BJ (cell line): ENCODE measurements at regions not wholly inside any gene's neighbourhood (a gene's known extent, or its start where the extent isn't known, plus 50 kb on each side); places are given as distances from the start of the nearest gene placed in this dataset.

Experiments
- CTCF ChIA-PET: fragments of 350-600 bp; formaldehyde crosslinking; extraction: SDS; loops from one replicate; lab custom pipeline; 2021; ENCODE audit warnings: antibody characterized with exemption, inconsistent platforms; lab: Yijun Ruan, JAX
- POLR2A ChIA-PET: fragments of 300-600 bp; sonication (Branson Sonifier 250); formaldehyde crosslinking; extraction: SDS; loops from one replicate; lab custom pipeline; 2021; ENCODE audit warnings: antibody characterized with exemption; lab: Charles Lee
- DNase-seq: peaks from one replicate; pipeline ENCODE4 v3.0.0-alpha.2; 2011; ENCODE audit warnings: low read depth
- H3K27me3 ChIP-seq: 2 replicates; pipeline ENCODE4 v1.6.0; 2011; ENCODE audit warnings: low read length; ENCODE audit not compliant: control insufficient read depth, insufficient read depth
- H3K36me3 ChIP-seq: 2 replicates; pipeline ENCODE4 v1.5.1; 2011; ENCODE audit warnings: low read length; ENCODE audit not compliant: control insufficient read depth, insufficient read depth
- H3K4me3 ChIP-seq: 2 replicates; pipeline ENCODE4 v1.5.1; 2011; ENCODE audit warnings: low read depth, mild to moderate bottlenecking, control low read depth, low read length
- TF ChIP-seq, protein P1 (sequence below): IDR thresholded peaks from 2 replicates; pipeline ENCODE4 v1.5.1; 2011; ENCODE audit warnings: low read depth, mild to moderate bottlenecking, control low read depth, inconsistent platforms, low read length, moderate library complexity; ENCODE audit not compliant: insufficient read depth

DNA sequence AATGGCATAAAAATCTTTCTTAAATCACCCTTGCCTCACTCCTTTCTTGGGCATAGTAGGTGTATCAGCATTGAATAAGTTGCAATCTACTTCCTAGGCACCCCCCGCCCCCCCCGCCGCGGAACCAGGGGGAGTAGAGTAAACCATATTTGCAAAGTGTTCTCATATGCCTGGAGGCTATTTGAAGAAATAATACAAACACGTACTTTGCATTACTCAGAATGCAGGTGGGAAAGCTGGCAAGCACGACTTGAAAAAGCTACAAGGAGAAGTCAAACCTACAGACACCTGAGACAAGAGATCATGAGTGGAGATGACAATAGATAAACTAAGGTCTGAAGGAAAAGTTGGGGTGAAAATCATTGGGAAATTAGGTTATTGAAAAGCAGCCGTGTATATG, 65.6 kb downstream of the POM121L12 start:
- ChIA-PET POLR2A (no interaction called here), CTCF (no interaction called here)
- DNase-seq: no peak
- no peaks in the 10 kb centered on the region for H3K36me3 ChIP-seq
- no peaks in the 10 kb centered on the region for H3K27me3 ChIP-seq
- no peak overlapping the region for H3K4me3 ChIP-seq
- TF ChIP-seq, protein P1, sequence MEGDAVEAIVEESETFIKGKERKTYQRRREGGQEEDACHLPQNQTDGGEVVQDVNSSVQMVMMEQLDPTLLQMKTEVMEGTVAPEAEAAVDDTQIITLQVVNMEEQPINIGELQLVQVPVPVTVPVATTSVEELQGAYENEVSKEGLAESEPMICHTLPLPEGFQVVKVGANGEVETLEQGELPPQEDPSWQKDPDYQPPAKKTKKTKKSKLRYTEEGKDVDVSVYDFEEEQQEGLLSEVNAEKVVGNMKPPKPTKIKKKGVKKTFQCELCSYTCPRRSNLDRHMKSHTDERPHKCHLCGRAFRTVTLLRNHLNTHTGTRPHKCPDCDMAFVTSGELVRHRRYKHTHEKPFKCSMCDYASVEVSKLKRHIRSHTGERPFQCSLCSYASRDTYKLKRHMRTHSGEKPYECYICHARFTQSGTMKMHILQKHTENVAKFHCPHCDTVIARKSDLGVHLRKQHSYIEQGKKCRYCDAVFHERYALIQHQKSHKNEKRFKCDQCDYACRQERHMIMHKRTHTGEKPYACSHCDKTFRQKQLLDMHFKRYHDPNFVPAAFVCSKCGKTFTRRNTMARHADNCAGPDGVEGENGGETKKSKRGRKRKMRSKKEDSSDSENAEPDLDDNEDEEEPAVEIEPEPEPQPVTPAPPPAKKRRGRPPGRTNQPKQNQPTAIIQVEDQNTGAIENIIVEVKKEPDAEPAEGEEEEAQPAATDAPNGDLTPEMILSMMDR: no peak

DNA sequence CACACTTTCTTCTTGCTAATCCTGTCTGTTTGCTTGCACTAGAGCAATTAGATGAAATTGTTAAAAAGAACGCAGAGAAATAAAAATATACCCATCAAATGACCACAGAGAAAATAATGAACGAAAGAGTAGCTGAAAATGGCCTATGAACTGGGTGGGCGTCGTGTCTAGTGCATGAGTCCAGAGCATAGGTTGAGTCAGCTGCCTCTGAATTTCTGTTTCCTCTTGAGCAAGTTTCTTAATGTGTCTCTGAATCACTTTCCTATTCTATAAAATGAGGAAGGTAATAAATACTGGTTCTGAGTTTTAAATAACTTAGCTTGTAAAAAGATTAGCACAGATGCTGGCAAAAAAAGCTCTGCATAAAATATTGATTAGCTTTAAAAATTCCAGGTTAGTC, 75.0 kb downstream of the POM121L12 start:
- TF ChIP-seq, protein P1: no peak
- Histone ChIP-seq H3K4me3 (no peak overlapping the region), H3K36me3 (no peaks in the 10 kb centered on the region), H3K27me3 (no peaks in the 10 kb centered on the region)
- POLR2A ChIA-PET: no interaction called here
- CTCF ChIA-PET: interaction anchor here (1.2 kb wide), 1 partner anchor 23 kb away, joined by 3 read pairs; no protein-coding TSS in a partner anchor
- no peak for DNase-seq

DNA sequence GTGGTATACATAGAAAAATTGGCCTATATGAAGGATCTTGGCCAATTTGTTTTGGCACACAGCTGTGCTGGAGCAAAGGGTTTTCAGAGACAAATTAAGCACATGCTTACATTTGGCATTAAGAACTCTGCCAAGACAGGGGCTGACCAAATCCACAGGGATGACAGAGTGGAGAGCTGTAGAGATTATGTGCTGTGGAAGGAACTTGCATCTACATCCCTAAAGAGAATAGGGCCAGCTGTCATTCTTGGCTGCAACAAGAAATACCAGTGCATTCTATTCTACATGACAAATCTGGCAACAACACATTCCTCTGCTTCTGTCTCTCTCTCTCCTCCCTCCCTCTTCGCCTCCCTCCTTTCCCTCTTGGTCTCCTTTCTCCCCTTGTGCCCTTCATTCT, 75.6 kb downstream of the POM121L12 start:
- DNase-seq: no peak
- Histone ChIP-seq H3K36me3 (no peaks in the 10 kb centered on the region), H3K27me3 (no peaks in the 10 kb centered on the region), H3K4me3 (no peak overlapping the region)
- ChIA-PET POLR2A (no interaction called here), CTCF (no interaction called here)
- TF ChIP-seq, protein P1: no peak

DNA sequence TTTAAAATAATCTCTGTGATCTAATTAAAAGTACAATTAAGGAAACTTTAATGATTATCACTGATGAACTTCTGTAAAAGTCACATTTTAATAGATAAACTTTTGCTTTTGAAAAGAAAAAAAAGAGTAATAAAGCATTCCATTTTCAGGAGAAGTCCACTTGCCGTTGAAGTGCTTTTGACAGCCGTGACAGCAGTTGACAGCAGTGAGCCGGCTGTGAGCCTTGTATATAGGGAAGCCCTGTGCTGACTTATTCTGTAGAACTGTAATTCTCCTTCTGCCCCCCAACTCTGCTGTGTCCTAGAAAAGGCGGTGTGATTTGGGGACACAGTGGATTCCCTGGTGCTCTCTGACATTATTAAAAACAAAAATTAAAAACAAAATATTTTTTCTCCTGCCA, 78.0 kb downstream of the POM121L12 start:
- ChIA-PET POLR2A (no interaction called here), CTCF (interaction anchor here (1.8 kb wide), 1 partner anchor 9 kb away, joined by 4 read pairs; no protein-coding TSS in a partner anchor)
- Histone ChIP-seq H3K4me3 (no peak overlapping the region), H3K27me3 (no peaks in the 10 kb centered on the region), H3K36me3 (no peaks in the 10 kb centered on the region)
- TF ChIP-seq, protein P1: no peak
- DNase-seq: no peak

DNA sequence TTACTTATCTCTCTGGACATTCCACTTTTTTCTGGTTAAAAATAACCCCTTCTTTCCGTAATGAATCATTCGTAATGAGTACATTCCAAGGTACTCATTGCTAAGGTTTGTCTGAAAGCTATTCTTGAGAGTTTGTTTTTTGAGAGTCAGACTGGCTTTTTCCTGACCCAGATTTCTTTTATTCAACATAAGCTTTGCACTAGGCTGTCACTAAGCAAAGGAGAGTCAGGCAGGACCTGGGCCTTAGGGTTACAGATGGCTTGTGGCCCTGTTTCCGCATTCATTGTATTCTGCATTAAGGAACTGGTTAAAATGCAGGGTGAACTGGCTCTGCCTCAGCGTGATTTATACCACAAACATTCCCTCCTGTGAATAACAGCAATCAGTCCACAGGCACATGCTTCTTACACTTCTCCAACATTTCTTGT, 84.1 kb downstream of the POM121L12 start:
- Histone ChIP-seq H3K36me3 (no peaks in the 10 kb centered on the region), H3K27me3 (no peaks in the 10 kb centered on the region), H3K4me3 (no peak overlapping the region)
- POLR2A ChIA-PET: no interaction called here
- no peak for DNase-seq
- CTCF ChIA-PET: no interaction called here
- TF ChIP-seq, protein P1: no peak
